ENCODE measurements at regions not wholly inside any gene's neighbourhood (a gene's known extent, or its start where the extent isn't known, plus 50 kb on each side); places are given as distances from the start of the nearest gene placed in this dataset.

DNA sequence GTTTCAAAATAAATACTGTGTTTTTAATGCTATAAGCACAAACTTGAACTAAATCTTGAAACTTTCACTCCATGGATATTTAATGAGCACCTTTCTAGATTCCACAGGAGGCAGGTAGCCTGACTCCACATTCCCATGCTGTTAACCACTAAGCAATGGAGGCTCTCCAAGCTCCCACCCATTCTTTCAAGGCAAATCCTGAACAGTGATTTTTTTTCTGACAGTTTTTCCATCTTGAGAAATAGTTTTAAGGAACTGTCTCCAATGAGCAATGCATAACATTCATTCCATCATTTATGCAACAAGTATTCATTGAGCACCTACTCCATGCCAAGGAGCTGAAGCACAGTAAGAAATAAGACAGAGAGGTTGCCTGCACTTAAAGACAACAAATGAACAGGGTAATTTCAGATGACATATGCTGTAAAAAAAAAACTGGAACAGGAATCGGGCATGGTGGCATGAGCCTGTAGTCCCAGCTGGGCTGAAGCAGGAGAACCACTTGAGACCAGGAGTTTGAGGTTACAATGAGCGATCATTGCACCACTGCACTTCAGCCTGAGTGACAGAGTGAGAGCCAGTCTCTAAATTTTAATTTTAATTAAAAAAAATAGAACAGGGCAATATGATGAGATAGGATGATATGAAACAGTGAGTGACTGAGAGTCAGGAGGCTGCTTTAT, 102.3 kb upstream of the CPSF6 start:
- no peak overlapping the region for H2AFZ ChIP-seq (ENCODE audit: low read length)
- no peak overlapping the region for H2BK5ac ChIP-seq (ENCODE audit: low read depth, low read length)
- no peaks in the 10 kb centered on the region for H3K79me1 ChIP-seq (ENCODE audit: low read depth, low read length)
- no peak overlapping the region for H2BK15ac ChIP-seq (ENCODE audit: low read length)
- FAIRE-seq (no peak), DNase-seq (ENCODE audit: low read depth in 1 of 2, low spot score in 2 of 2) (no peak)
- H2BK20ac ChIP-seq (ENCODE audit: low read length) = no peak overlapping the region
- no peaks in the 10 kb centered on the region; a peak in 1 of 8 replicates for H3K36me3 ChIP-seq (ENCODE audit: control insufficient read depth in 2 of 4, insufficient read depth in 4 of 4, low read length in 3 of 4)
- no peaks in the 10 kb centered on the region for H3K79me2 ChIP-seq (ENCODE audit: control insufficient read depth in 1 of 2, insufficient read depth in 2 of 2, low read length in 2 of 2)
- H2BK12ac ChIP-seq (ENCODE audit: low read depth, low read length) = no peak overlapping the region
- H4K5ac ChIP-seq (ENCODE audit: insufficient read length, low read depth, low read length) = no peak overlapping the region
- H3K4me1 ChIP-seq (replicated peaks in 1 of 4; ENCODE audit: control insufficient read depth in 3 of 4, insufficient read depth in 4 of 4, low read length in 3 of 4) = no peaks in the 10 kb centered on the region
- H4K91ac ChIP-seq (replicated peaks; ENCODE audit: insufficient read length, low read length) = no peak overlapping the region
- no peak overlapping the region for H3K4me2 ChIP-seq (ENCODE audit: insufficient read depth in 1 of 2, low read depth in 2 of 2, low read length in 2 of 2)
- H3K23me2 ChIP-seq (ENCODE audit: low read depth, low read length) = no peaks in the 10 kb centered on the region
- H3K14ac ChIP-seq (ENCODE audit: insufficient read length) = no peak overlapping the region
- H3K4ac ChIP-seq (replicated peaks; ENCODE audit: insufficient read length, low read depth, low read length) = no peak overlapping the region
- CTCF ChIA-PET (ENCODE audit: partially characterized antibody) = no interaction called here
- H3K56ac ChIP-seq (replicated peaks; ENCODE audit: insufficient read length, low read depth, low read length) = no peak overlapping the region
- H3K27me3 ChIP-seq (replicated peaks in 1 of 4; ENCODE audit: control insufficient read depth in 3 of 4, extremely low read depth in 1 of 4, insufficient read depth in 3 of 4, low read length in 3 of 4) = no peaks in the 10 kb centered on the region
- H4K8ac ChIP-seq (ENCODE audit: extremely low read depth, insufficient read depth, low read length) = no peak overlapping the region
- no peak overlapping the region for H3K27ac ChIP-seq (ENCODE audit: low read depth, low read length)
- POLR2A ChIA-PET (ENCODE audit: partially characterized antibody) = interaction anchor here (1.4 kb wide), 1 partner anchor 13 kb away, joined by 4 read pairs; no protein-coding TSS in a partner anchor
- no peak overlapping the region for H2AK5ac ChIP-seq (ENCODE audit: low read depth, low read length)
- no peaks in the 10 kb centered on the region for H4K20me1 ChIP-seq (replicated peaks in 1 of 2; ENCODE audit: control insufficient read depth in 1 of 2, insufficient read depth in 2 of 2, low read length in 2 of 2)
- peaks cover 15 to 21% of the 10 kb centered on the region in 2 experiments for H3K9me3 ChIP-seq (ENCODE audit: insufficient read depth in 2 of 2, low read depth in 1 of 2, low read length in 1 of 2)
- no peak overlapping the region for H3K23ac ChIP-seq (ENCODE audit: insufficient read length)
- H3K18ac ChIP-seq (ENCODE audit: extremely low read depth, low read length) = no peak overlapping the region
- no peak overlapping the region for H2BK120ac ChIP-seq (replicated peaks; ENCODE audit: low read depth, low read length)
- H3K9ac ChIP-seq (replicated peaks in 1 of 4; ENCODE audit: extremely low read depth in 1 of 4, low read depth in 3 of 4, low read length in 3 of 4) = no peak overlapping the region
- H3K4me3 ChIP-seq (ENCODE audit: extremely low read depth in 1 of 4, insufficient read depth in 2 of 4, low read depth in 3 of 4, low read length in 4 of 4) = no peak overlapping the region
- 90% methylated on average over 2 of the region's 2 CpGs; no CpG with 5 or more reads in 1 of the 2 experiments for WGBS, 2 experiments (ENCODE audit: extremely low coverage in 1 of 2, insufficient coverage in 1 of 2, insufficient read length in 1 of 2, insufficient replicate concordance in 2 of 2, low coverage in 1 of 2, low lambda C conversion rate in 2 of 2, missing lambda C conversion rate in 1 of 2)
- TF ChIP-seq POU5F1 (IDR thresholded peaks at IDR 0.05; ENCODE audit: low read depth, low read length) (no peak), RBBP5 (IDR thresholded peaks at IDR 0.05; ENCODE audit: borderline replicate concordance, low read depth, low read length) (no peak), CEBPB (IDR thresholded peaks at IDR 0.05; ENCODE audit: low read depth, low read length) (no peak)
